ENCODE measurements at regions not wholly inside any gene's neighbourhood (a gene's known extent, or its start where the extent isn't known, plus 50 kb on each side); places are given as distances from the start of the nearest gene placed in this dataset.

DNA sequence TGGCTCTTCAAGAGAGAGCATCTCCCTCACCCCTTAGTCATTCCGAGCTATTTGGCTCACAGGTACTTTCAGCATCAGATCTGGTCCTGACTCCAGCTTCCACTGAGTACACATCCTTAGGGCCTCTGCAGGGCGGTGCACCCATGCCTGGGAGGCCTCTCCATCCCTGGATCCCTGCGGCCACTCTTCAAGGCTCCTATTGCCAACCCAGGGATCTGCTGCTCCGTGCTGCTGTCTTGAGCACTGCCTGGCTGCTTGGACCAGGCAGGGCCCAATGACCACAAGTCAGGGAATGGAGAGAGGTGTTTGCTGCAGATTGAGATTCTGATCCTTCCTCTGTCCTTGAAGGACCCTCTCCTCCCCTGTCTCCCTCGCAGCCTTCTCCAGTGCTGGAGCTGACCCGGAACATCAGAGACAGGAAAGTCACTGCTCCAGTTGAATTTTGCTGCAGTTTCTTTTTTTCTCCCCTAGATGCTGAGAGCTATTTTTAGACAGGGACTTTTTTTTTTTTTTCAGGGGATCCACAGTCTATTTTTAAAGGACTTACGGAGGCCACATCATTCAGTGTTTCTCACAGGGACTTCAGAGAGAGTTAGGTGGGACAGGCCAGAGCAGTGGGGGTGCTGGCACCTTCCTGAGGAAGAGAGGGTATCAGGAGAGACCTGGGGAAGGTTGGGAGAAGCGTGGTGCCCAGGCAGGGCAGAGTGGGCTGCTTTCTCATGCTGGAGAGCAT lies 50.1 kb upstream of the KCNA1 start:
- DNase-seq, result no peak

Data from activated effector memory CD4-positive, alpha-beta T cell treated with anti-CD3 and anti-CD28 coated beads, Interleukin-2, amount 50 U/mL, for 16 hours (primary cell).